AML-193 (cell line): ENCODE measurements at regions not wholly inside any gene's neighbourhood (a gene's known extent, or its start where the extent isn't known, plus 50 kb on each side); places are given as distances from the start of the nearest gene placed in this dataset.
"Not testable (repeated sequence)": the region's sequence is repeated elsewhere in the genome, so short reads cannot be mapped to it uniquely, and the experiment has no call there.

Experiments used
- DNase-seq, 2 experiments: peaks; one replicate each; lab custom pipeline; 2025; lab: John Stamatoyannopoulos, UW

DNA sequence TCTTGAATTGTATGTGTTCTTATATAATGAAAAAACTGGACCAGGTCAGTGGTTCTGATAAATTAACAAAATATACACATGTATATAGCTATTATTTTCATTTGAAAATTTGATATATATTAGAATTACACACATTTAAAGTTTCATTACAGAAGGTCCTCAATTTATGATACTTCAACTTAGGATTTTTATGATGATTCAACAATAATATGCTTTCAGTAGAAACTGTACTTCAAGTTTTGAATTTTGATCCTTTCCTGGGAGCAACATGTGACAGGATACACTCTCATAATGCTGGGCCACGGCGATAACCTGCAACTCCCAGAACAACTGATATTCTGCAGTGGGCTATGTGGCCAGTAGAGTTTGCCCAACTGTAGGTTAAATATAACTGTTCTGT lies 344.7 kb downstream of the TAF11L14 start:
- DNase-seq = no peak

DNA sequence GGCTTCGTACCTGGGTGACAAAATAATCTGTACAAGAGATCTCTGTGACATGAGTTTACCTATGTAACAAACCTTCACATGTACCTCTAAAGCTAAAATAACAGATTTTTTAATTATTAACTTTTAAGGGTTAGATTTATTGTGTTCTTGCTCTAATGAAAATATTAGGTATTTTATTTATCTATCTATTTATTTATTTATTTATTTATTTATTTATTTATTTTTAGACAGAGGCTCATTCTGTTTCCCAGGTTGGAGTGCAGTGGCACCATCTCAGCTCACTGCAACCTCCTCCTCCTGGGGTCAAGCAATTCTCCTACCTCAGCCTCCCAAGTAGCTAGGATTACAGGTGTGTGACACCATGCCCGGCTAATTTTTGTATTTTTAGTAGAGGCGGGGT lies 348.4 kb downstream of the TAF11L14 start:
- DNase-seq = not testable (repeated sequence)

DNA sequence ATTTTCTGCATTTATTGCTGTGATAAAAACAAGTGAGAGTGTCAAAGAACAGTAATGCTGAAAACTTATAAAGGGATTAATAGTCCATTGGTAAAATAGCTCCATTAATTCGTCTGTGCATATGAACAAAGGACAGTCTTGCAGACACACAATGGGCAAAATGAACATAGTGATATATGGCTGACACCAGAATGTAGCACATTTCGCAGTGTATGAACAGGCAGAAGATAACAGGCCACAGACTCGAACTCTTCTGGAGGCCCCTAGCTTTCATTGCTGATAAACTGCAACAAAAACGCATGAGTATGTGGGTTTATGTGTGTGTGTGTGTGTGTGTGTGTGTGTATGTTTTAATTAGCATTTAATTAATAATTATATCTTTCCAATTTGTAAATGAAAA lies 354.8 kb downstream of the TAF11L14 start:
- DNase-seq = no peak

DNA sequence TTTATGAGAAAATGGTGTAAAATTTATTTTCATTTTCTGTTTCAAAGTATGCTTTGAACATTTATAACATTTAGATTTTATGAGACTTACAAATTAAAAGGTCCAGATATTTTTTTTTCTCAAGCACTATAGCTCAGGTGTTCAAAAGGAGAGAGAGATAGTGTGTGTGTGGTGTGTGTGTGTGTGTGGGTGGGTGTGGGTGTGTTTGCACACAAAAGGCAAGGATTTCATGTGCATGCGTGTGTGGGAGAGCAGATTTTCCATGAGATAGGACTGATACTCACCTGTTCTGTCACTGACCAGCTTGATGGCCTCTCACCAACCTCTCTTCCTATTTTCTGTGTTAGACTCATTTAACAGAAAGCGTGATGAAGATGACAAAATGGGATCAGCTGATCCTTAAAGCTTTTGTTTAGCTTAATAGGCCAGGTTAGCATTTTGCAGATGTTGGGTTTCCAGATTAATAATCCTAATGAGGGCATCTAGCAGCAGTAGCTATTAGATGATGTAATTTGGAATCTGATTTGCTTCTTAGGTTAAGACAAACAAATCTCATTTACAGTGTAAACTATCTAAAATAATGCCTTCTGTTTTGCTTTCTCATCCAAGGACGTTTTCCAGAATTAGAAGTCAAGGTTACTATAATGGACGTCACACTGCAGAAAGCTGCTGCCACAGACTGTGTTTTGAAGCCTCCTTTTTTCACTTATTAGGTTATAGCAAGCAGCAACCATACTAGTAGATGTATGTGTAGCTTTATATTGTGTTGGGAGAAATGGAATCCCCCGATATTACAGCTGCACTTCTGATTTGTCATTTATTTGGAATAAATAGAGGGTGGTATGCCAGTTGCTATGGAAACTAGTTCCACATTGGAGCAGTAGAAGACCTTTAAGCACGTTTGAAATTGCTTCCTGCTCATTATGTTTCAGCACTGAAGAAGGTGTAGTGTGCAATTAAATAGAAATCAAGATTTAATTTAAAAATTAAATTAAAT lies 355.6 kb downstream of the TAF11L14 start:
- DNase-seq = no peak

DNA sequence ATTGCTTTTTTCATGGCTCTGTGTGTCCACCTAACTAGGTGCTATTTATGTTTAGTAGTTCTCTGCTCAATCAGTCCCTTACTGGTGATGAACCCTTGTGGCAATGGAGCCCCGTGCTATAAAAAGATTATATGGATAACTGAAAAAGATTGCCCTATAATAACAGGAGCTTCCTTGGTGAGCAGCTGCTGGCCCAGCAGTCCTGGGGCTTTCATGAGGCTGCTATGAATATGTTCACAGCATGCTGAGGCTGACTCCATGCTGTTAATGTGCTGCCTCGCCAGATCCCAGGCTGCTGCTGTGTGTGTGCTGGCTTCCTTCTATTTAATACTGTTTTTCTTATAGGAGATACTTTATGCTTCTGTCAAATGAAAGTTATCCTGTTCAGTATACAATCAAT lies 357.5 kb downstream of the TAF11L14 start:
- DNase-seq = no peak

DNA sequence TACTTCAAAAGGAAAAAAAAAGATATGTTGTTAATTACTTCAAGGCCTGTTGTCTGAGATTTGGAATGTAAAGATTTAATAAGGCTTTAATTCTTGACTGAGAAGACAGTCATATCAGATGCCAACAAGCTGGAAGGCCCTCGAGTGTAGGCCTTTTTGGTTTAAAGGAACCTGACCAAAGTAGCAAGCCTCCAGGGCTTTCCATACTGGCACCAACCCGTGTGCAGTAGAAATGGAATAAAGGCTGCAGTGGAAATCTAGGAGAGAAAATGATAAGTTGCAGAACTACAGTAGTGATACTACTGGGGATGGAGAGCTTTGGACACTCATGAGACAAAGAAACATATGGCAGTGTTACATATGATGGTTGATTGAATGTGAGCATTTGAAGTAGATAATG lies 358.0 kb downstream of the TAF11L14 start:
- DNase-seq = no peak

DNA sequence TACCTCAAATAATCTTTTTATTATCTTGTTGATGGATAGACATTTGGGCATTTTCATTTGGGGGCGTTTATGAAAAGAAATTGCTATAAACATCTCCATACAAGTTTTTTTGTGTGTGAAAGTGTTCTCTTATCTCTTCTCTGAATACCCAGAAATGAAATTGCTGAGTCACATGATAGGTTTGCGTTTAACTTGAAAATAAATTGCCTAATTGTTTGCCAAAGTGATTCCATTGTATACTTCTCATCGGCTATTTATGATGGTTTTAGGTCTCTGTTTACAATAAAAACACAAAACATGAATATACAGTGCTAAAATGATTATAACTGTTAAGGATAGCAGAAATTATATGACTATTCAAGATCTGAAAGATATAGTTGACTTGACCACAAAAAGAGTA lies 361.7 kb downstream of the TAF11L14 start:
- no peak for DNase-seq

DNA sequence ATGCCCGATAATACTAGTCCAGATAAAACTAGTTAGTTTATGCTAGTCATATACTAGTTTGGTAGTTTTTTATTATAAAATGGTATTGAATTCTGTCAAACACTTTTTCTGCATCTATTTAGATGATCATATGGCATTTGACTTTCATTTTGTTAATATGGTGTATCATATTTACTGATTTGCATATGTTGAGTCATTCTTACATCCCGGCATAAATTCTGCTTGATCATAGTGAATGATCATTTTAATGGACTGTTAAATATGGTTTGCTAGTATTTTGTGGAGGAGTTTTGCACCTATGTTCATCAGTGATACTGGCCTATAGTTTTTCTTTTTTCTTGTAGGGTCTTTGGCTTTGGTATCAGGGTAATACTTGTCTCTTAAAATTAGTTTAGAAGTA lies 365.6 kb downstream of the TAF11L14 start:
- DNase-seq = no peak

DNA sequence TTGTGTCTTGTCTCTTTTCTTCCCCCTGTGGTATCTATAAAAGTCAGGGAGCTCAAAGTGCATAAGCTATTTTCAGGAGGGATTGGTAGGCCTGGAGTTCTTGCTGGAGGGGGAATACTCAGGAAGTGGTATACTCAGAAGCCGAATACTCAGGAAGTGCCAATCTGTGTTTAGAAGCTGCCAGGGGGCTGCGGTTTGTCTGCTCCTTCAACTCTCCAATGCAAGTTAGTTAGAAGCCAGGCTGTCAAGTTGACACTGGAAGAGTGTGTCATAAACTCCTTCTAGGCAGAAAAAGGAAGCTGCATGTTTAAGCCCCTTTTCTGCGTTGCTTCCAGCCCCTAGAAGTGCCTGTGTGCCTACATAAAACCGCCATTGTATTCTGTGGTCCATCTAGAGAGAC lies 366.5 kb downstream of the TAF11L14 start:
- DNase-seq = no peak

DNA sequence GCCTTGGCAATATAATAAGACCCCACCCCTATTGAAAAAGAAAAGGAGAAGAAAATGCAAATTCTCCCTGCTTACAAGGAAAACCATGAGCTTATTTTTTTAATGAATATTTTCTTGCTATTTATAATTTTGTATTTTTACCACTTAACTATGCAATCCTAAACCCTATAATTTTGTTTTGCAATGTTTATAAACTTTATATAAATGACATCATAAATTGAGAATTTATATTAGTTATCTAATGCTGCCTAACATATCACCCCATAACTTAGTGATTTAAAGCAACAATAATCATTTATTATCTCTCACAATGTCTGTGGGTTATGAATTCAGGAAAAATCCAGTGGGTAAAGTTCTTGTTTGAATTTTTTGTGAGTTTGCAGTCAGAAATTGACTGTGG lies 369.1 kb downstream of the TAF11L14 start:
- no peak for DNase-seq

DNA sequence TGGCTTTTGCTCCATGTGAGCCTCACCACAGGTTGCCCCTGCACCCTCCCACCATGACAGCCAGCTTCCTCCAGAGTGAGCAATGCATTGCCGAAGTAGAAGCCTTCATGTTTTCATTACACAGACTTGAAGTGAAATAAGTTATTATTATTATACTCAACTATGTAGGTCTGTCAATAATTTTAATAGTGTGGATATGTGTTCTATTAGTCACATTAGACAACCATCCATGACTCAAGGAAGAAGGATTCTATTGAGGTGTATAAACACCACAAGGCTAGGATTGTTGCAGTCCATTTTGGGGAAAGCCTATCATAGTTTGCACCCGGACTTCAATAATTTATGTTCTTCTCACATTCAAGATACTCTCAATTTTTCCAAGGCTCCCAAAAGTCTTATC lies 369.5 kb downstream of the TAF11L14 start:
- no peak for DNase-seq

DNA sequence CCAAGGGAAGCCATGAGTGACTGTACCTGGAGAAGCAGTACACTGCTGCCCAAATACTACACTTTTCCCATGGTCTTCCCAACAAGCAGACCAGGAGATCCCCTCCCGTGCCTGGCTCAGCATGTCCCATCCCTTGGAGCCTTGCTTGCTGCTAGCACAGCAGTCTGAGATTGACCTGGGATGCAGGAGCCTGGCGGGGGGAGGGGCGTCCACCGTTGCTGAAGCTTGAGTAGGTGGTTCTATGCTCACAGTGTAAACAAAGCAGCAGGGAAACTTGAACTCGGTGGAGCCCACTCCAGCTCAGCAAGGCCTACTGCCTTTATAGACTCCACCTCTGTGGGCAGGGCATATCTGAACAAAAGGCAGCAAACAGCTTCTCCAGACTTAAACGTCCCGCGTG lies 372.0 kb downstream of the TAF11L14 start:
- DNase-seq = not testable (repeated sequence)

DNA sequence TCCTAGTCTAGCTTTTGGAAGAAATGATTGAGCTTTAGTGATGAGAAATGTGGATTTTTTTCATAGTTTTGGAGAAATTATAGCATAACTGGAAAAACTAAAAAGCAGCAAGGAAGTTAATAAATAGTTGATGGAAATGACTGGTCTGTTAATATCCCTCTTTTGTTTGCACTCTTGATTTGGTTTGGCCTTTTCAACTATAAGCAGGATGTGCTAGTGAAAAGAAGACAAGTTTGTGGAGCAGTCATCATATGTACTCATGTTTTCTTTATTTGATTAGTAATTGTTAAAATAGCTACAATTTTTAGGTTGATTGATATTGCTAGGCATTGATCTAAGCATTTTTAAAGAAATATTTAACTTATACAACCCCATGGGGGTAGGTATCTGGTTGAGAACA lies 374.7 kb downstream of the TAF11L14 start:
- DNase-seq = no peak

DNA sequence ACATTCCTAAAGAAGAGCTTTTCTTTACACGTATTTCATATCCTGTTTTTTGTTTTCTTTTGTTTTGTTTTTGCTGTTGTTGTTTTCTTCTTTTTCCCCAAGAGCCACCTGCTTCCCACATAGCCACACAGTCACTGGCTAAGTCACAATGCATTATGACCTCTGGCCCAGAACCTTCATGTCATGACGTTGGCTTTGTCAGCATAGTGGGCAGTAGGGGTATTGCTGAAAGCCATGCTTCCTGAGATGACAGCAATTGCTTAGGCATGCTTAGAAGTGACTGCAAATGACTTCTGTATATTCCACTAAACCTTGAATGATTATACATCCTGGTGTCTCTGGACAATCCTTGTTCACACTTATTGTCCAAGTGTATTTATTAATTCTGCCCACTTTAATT lies 375.8 kb downstream of the TAF11L14 start:
- no peak for DNase-seq

DNA sequence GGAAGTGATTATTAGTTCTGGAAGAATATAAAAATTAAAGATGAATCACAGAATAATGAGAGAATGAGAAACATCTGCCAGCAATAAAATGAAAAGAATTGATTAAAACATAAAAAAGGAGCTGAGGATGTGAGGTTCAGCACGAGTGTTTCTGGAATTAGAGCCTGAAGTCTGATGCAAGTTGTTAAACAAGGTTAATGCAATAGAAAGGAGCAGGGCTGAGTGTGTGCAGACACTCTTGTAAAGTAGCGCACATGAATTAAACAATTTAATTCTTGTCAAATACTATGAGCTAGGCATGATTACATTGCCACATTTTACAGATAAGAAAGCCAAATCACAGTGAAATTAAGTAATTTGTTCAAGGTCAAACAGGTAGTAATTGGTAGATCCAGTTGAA lies 384.2 kb downstream of the TAF11L14 start:
- DNase-seq = no peak

DNA sequence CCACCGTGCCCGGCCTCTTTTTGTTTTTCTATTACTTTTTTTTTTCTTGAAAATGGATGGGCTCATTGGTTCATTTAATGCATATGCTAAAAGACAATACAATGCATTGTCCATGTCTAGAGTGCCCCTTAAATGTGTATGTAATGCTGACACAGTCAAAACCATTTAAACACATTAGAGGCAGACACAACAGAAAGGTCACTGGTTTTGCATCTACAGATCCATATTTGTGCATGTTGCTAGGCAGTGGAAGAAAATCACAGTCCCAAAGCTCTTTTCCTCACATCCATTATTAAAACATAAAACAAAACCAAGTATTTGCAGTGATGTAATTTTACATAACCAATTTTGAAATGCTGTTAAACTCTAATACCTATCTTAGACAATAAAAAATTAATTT lies 389.0 kb downstream of the TAF11L14 start:
- DNase-seq = no peak

DNA sequence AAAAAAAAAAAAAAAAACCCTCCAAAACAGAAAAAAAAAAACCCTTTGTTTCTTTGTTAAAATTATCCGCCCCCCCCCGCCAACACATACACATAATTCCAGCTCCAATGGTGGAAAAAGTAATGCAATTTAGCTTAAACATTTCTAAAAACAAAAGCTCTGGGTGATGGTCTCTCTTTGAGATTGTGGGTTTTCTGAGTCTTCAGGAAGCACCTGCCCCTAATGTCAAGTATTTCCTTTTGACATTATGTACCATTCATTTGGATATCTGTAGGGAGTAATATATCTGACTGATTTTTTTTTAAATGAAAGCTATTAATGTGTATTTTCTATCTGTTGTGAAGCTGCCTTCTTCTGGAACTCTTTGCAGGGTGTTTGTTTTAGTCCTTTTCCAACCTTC lies 389.7 kb downstream of the TAF11L14 start:
- DNase-seq = no peak

DNA sequence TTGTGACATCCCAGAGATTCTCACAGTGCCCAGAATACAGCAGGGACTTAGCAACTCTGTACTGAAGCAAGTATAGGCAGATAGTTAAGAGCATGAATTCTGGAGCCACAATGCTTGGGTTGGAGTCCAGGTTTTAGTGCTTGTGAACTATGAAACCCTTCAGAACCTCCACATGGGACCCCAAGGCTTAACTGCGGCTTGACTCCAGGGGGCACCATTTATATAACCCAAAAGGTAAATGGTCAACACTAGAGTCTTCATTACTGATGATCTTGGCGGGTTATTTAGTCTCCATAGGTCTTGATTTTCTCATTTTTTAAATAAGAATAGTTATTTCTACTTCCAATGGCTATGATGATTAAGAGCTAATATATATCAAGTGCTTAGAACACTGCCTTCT lies 390.3 kb downstream of the TAF11L14 start:
- DNase-seq = no peak

DNA sequence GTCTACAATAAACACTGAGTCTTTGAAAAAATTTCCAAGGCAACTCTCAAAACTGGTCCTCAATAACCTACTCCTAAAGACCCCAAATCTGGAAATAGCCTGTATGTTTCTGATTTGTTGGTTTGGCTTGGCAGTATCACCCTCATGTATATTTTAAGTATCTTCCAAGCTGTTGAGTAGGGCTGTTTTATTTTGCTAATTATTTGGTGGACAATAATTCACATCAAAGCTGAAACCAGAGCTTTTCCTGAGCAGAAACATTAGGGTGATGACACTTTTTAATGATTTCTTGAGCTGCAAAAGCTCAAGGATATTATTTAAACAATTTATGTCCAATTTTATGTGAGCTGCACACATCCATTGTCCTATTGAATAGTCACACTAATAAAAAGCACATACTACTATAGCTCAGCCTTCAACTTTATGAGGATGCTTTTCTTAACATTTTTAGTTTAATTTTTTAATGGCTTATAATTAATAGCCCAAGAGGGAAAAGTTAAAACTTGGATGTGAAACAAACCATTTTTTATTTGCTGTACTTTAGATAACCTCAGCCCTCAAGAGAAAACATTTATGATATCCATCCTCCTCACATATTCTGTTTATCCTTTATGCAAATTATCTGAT lies 393.1 kb downstream of the TAF11L14 start:
- no peak for DNase-seq

DNA sequence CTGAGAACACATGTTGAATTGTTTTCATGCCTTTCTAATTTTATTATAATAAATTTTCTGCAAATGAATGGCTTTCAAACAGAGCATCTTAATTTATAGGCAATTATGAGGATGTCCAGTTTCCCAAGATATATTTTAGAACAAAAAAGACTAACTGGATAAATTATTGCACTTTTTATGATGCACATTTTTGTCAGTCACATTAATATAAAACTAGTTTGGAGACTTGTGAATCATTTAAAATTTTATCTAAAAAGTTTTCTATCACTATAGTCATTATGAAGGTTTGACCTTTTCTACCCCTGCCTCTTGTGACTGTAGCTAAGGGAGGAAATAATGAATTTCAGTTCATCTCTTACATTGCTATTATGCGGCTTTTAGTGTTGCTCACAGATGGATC lies 393.8 kb downstream of the TAF11L14 start:
- DNase-seq = no peak

DNA sequence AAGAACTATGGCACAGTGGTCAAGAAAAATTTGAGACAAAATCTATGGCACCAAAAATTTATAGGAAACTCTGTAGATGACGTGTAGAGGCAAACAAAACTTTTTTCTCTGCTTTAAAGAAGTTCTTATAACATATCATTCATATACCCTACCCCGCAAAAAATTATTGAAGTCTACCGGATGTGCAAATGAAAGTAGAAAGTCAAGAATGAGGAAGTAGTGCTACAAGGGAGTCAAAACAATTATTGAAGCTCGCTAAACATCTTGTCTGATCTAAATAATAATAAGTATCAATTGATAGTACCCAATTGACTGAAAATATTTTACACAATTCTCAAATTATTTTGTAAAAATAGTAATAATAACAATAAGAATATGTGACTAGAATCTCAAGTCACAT lies 398.5 kb downstream of the TAF11L14 start:
- no peak for DNase-seq

DNA sequence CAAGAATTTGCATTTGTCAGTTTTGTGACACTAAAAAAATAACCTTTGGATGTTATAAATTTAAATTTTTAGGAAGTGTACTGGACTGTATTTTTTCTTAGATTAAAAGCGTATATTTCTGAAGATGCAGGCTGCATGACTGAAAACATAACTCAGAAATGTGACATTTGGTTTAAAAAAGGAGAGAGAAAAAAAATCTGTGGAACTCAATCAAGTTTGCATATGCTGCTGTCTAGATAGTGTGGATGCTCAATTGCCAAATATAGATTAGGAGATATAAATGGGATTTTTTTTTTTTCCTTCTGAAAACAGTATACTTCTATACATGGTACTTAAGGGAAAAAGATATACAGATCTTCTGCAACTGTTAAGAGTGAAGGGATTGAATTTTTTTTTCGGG lies 402.3 kb downstream of the TAF11L14 start:
- DNase-seq = no peak

DNA sequence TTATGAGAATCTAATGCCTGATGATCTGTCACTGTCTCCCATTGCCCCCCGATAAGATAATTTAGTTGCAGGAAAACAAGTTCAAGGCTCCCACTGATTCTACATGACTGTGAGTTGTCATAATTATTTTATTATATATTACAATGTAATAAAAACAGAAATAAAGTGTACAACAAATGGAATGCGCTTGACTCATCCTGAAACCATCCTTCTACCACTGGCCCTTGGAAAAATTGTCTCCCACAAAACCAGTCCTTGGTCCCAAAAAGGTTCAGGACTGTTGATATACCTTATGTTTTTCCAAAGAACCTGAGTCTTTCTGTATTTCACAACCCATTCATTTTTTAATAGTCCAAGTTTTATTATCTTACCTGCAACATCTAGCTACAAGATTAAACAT lies 403.5 kb downstream of the TAF11L14 start:
- no peak for DNase-seq

DNA sequence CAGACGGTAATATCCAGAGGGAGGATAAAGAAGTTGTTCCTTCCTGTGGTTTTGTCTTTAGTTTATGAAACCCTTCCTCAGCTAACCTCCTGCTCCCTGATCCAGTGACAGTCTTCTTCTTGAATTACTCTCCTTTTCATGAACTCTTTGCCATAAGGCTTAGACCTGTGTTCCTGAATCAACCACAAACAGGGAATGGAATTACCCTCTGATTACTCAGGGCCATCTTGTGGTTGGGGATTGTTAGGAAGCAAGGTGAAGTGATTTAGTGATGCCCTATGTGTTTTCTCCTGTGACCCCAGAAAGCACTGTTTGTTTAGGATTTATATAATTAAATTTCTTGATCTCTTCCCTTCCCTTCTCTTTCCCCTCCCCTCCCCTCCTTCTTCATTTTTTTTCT lies 409.1 kb downstream of the TAF11L14 start:
- no peak for DNase-seq
